ENCODE measurements at regions not wholly inside any gene's neighbourhood (a gene's known extent, or its start where the extent isn't known, plus 50 kb on each side); places are given as distances from the start of the nearest gene placed in this dataset.

DNA sequence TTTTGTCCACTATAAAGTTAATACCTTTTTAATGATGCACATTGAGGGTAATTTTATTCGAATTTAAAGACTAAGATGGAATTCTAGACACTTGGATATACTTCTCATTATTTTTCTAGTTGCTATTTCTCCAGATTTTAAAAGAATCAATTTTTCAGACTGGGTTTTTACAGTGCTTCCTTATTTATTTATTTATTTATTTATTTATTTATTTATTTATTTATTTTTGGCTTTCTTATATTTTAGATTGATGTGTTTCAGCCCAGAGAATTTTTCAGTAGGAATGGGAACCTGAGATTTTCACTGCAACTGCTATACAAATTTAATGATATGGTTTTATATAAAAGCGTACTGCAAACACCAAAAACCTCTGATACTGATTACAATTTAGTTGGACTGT is 448.7 kb downstream of the ZPLD1 start:
- WGBS = 65% methylated on average over 2 of the region's 2 CpGs
- Histone ChIP-seq H3K27me3 (no peaks in the 10 kb centered on the region), H3K9me3 (no peaks in the 10 kb centered on the region), H3K4me3 (no peak overlapping the region), H3K4me1 (no peaks in the 10 kb centered on the region), H3K36me3 (no peaks in the 10 kb centered on the region), H3K27ac (replicated peaks in 1 of 4) (no peak overlapping the region)
- DNase-seq (ENCODE audit: extremely low spot score) = no peak
- intact Hi-C loops (cut with DNase I) = no loop called here
- TF ChIP-seq POLR2AphosphoS5 (IDR thresholded peaks at IDR 0.05) = no peak
- TF ChIP-seq EP300 (IDR thresholded peaks at IDR 0.05) = no peak
- no peak for TF ChIP-seq POLR2A (IDR thresholded peaks at IDR 0.05; ENCODE audit: low read depth)
- TF ChIP-seq, protein P1, sequence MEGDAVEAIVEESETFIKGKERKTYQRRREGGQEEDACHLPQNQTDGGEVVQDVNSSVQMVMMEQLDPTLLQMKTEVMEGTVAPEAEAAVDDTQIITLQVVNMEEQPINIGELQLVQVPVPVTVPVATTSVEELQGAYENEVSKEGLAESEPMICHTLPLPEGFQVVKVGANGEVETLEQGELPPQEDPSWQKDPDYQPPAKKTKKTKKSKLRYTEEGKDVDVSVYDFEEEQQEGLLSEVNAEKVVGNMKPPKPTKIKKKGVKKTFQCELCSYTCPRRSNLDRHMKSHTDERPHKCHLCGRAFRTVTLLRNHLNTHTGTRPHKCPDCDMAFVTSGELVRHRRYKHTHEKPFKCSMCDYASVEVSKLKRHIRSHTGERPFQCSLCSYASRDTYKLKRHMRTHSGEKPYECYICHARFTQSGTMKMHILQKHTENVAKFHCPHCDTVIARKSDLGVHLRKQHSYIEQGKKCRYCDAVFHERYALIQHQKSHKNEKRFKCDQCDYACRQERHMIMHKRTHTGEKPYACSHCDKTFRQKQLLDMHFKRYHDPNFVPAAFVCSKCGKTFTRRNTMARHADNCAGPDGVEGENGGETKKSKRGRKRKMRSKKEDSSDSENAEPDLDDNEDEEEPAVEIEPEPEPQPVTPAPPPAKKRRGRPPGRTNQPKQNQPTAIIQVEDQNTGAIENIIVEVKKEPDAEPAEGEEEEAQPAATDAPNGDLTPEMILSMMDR (IDR thresholded peaks at IDR 0.05) = no peak

DNA sequence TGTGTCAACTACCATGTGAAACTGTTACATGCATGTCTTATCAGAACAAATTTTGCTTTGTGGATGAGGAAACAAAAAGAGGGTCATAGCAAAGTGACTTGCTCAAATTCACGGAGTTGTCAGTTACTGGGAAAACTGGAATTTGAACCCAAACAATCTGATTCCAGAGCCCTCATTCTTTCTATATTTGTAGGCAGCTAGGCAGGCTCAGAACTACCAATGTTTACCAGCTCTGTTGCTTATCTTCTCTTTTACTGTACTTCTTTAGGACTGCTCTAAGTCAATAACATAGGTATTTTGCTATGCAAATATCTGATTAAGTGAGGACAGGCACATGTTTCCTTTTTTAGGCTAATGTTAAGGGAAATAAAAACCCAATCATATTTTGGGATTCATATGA is 450.5 kb downstream of the ZPLD1 start:
- Histone ChIP-seq H3K27ac (replicated peaks in 1 of 4) (no peak overlapping the region), H3K9me3 (no peaks in the 10 kb centered on the region), H3K27me3 (no peaks in the 10 kb centered on the region), H3K36me3 (no peaks in the 10 kb centered on the region), H3K4me1 (no peaks in the 10 kb centered on the region), H3K4me3 (no peak overlapping the region)
- DNase-seq (ENCODE audit: extremely low spot score) = no peak
- intact Hi-C loops (cut with DNase I) = no loop called here
- no peak for TF ChIP-seq POLR2A (IDR thresholded peaks at IDR 0.05; ENCODE audit: low read depth)
- TF ChIP-seq, protein P1 (IDR thresholded peaks at IDR 0.05) = no peak
- no peak for TF ChIP-seq POLR2AphosphoS5 (IDR thresholded peaks at IDR 0.05)
- TF ChIP-seq EP300 (IDR thresholded peaks at IDR 0.05) = no peak
- WGBS = 89% methylated on average over 1 of the region's 1 CpG

DNA sequence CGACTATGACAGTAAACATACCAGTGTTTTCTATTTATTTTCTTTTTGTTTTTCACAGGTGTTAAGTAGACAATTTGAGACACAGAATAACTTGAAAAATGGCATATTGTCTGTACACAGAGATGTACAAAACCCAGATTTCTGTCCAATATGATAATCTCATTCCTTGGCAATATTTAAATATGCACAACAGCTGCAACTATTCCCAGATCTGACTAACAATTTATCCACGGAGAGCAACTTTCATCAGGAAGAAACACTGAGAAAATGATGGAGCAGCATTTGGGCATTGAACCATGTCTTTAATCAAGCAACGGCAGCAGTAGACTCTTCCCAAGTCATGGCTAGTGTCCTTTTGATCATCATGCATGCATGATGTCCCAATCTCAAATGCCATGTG is 452.6 kb downstream of the ZPLD1 start:
- H3K9me3 ChIP-seq = no peaks in the 10 kb centered on the region
- H3K27ac ChIP-seq (replicated peaks in 1 of 4) = no peak overlapping the region
- intact Hi-C loops (cut with DNase I) = no loop called here
- WGBS = 60% methylated on average over 3 of the region's 3 CpGs
- no peaks in the 10 kb centered on the region for H3K36me3 ChIP-seq
- H3K4me3 ChIP-seq = no peak overlapping the region
- no peaks in the 10 kb centered on the region for H3K4me1 ChIP-seq
- no peaks in the 10 kb centered on the region for H3K27me3 ChIP-seq
- TF ChIP-seq, protein P1 (IDR thresholded peaks at IDR 0.05) = no peak
- TF ChIP-seq EP300 (IDR thresholded peaks at IDR 0.05) (no peak), POLR2AphosphoS5 (IDR thresholded peaks at IDR 0.05) (no peak), POLR2A (IDR thresholded peaks at IDR 0.05; ENCODE audit: low read depth) (no peak)
- DNase-seq (ENCODE audit: extremely low spot score) = no peak

DNA sequence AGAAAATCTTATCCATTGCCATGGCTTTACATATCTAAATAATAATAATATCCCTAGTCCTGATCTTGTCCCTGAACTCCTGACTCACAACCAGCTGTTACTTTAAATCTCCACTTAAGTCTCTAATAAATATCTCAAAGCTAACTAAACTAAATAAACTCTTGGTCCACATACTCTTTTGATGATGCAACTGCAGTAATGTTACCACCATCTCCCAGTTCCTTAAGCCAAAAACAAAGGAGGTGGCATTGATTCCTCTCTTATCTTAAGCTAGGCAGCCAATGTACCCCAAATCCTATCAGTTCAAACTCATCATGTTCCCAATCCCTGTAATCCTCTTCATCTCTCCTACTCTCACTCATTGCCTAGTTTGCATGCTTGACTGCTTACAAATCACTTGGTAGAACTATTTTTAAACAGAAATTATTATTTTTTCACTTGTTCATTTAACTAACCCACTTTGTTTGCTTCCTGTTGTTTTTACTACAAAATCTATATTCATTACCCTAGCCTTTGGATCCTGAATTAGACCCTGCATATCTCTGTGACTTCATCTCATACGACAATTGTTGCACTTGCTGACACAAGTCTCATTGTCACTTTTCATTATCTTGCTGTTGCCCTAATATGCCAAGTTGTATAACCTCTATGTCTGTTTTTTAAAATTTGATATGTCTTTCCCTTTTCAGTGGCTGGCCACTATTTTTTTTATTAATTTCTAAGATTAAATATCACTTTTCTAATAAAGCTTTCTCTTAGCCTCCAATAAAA is 462.2 kb downstream of the ZPLD1 start:
- intact Hi-C loops (cut with DNase I) = no loop called here

More for the DNA sequence above, 462.2 kb downstream of the ZPLD1 start:
- Histone ChIP-seq H3K27ac (replicated peaks in 1 of 4) (no peak overlapping the region), H3K9me3 (no peaks in the 10 kb centered on the region), H3K4me1 (no peaks in the 10 kb centered on the region), H3K36me3 (no peaks in the 10 kb centered on the region), H3K27me3 (no peaks in the 10 kb centered on the region), H3K4me3 (no peak overlapping the region)
- no peak for DNase-seq (ENCODE audit: extremely low spot score)
- TF ChIP-seq, protein P1 (IDR thresholded peaks at IDR 0.05) = no peak
- TF ChIP-seq EP300 (IDR thresholded peaks at IDR 0.05) (no peak), POLR2A (IDR thresholded peaks at IDR 0.05; ENCODE audit: low read depth) (no peak), POLR2AphosphoS5 (IDR thresholded peaks at IDR 0.05) (no peak)
- 86% methylated on average over 1 of the region's 1 CpG for WGBS
